H1 (cell line): ENCODE measurements at regions not wholly inside any gene's neighbourhood (a gene's known extent, or its start where the extent isn't known, plus 50 kb on each side); places are given as distances from the start of the nearest gene placed in this dataset.

Experiments used
- CTCF ChIA-PET: fragments of 300-600 bp; sonication (Branson Sonifier 250); formaldehyde crosslinking; loops from one replicate; lab custom pipeline; 2021; ENCODE audit not compliant: partially characterized antibody; lab: Charles Lee
- POLR2A ChIA-PET: fragments of 300-600 bp; sonication (Branson Sonifier 250); formaldehyde crosslinking; loops from one replicate; lab custom pipeline; 2021; ENCODE audit warnings: inconsistent platforms; ENCODE audit not compliant: partially characterized antibody; lab: Charles Lee
- DNase-seq, 2 experiments: peaks; one replicate each; pipeline versions ENCODE4 v3.0.0 to v3.0.0-alpha.2; 2010 to 2022; ENCODE audit warnings: low spot score in 2 of 2, low read depth in 1 of 2, mixed read lengths in 1 of 2
- FAIRE-seq: peaks from 2 replicates; lab custom pipeline; 2011; peaks lifted over from hg19 to GRCh38; lab: Jason Lieb, UNC
- H2AFZ ChIP-seq: 2 replicates; pipeline ENCODE4 v1.8.1; 2012; ENCODE audit warnings: low read length, inconsistent platforms
- H2AK5ac ChIP-seq: 2 replicates; pipeline ENCODE4 v1.6.1; 2013; ENCODE audit warnings: low read depth, low read length
- H2BK120ac ChIP-seq: replicated peaks from 2 replicates; pipeline ENCODE3; 2013; ENCODE audit warnings: low read depth, low read length, inconsistent platforms
- H2BK12ac ChIP-seq: 2 replicates; pipeline ENCODE4 v1.6.1; 2013; ENCODE audit warnings: low read depth, low read length
- H2BK15ac ChIP-seq: 2 replicates; pipeline ENCODE4 v1.6.1; 2013; ENCODE audit warnings: low read length
- H2BK20ac ChIP-seq: 2 replicates; pipeline ENCODE4 v1.6.1; 2013; ENCODE audit warnings: low read length
- H2BK5ac ChIP-seq: 2 replicates; pipeline ENCODE4 v1.6.1; 2013; ENCODE audit warnings: low read depth, low read length
- H3K14ac ChIP-seq: 2 replicates; pipeline ENCODE4 v1.6.1; 2013; ENCODE audit warnings: inconsistent platforms; ENCODE audit not compliant: insufficient read length
- H3K18ac ChIP-seq: 2 replicates; pipeline ENCODE4 v1.6.1; 2013; ENCODE audit warnings: low read length; ENCODE audit errors: extremely low read depth
- H3K23ac ChIP-seq: 2 replicates; pipeline ENCODE4 v1.6.1; 2013; ENCODE audit warnings: inconsistent platforms; ENCODE audit not compliant: insufficient read length
- H3K23me2 ChIP-seq: 2 replicates; pipeline ENCODE4 v1.6.1; 2013; ENCODE audit warnings: low read depth, low read length
- H3K27ac ChIP-seq: 2 replicates; pipeline ENCODE4 v1.6.1; 2011; ENCODE audit warnings: low read depth, low read length, inconsistent platforms
- H3K27me3 ChIP-seq, 4 experiments: replicated peaks in 1 of 4; 1 replicate in 1 of 4; 2 replicates in 3 of 4; pipeline versions ENCODE4 v1.6.1 to v1.8.1; 2011 to 2013; ENCODE audit warnings: low read length in 3 of 4, mild to moderate bottlenecking in 3 of 4, inconsistent platforms in 2 of 4, mixed read lengths in 2 of 4, moderate library complexity in 1 of 4; ENCODE audit not compliant: control insufficient read depth in 3 of 4, insufficient read depth in 3 of 4; ENCODE audit errors: extremely low read depth in 1 of 4
- H3K36me3 ChIP-seq, 4 experiments: 2 replicates each; pipeline versions ENCODE4 v1.6.1 to v1.8.1; 2011 to 2013; ENCODE audit warnings: mild to moderate bottlenecking in 4 of 4, low read length in 3 of 4, moderate library complexity in 2 of 4, control low read depth in 1 of 4, inconsistent platforms in 1 of 4; ENCODE audit not compliant: insufficient read depth in 4 of 4, control insufficient read depth in 2 of 4
- H3K4ac ChIP-seq: replicated peaks from 2 replicates; pipeline ENCODE3; 2013; ENCODE audit warnings: low read length, low read depth, mixed read lengths, inconsistent platforms; ENCODE audit not compliant: insufficient read length
- H3K4me1 ChIP-seq, 4 experiments: replicated peaks in 1 of 4; 1 replicate in 1 of 4; 2 replicates in 3 of 4; pipeline versions ENCODE4 v1.6.1 to v1.8.1; 2011 to 2013; ENCODE audit warnings: low read length in 3 of 4, inconsistent platforms in 2 of 4, mixed read lengths in 1 of 4; ENCODE audit not compliant: insufficient read depth in 4 of 4, control insufficient read depth in 3 of 4
- H3K4me2 ChIP-seq, 2 experiments: 2 replicates each; pipeline versions ENCODE4 v1.6.1 to v1.8.1; 2011 to 2013; ENCODE audit warnings: low read depth in 2 of 2, low read length in 2 of 2, control low read depth in 1 of 2, inconsistent platforms in 1 of 2, mild to moderate bottlenecking in 1 of 2; ENCODE audit not compliant: insufficient read depth in 1 of 2
- H3K4me3 ChIP-seq, 4 experiments: fragments of 200-600, 300-600 bp in 1 of 4; sonication (generic), shearing (Covaris generic), sonication (Bioruptor Twin) in 1 of 4; 2 replicates each; pipeline versions ENCODE4 v1.5.1 to v1.8.1; 2011 to 2016; ENCODE audit warnings: low read length in 4 of 4, low read depth in 3 of 4, control low read depth in 2 of 4, inconsistent platforms in 2 of 4, mild to moderate bottlenecking in 2 of 4, mixed read lengths in 1 of 4, moderate library complexity in 1 of 4; ENCODE audit not compliant: insufficient read depth in 2 of 4; ENCODE audit errors: extremely low read depth in 1 of 4
- H3K56ac ChIP-seq: replicated peaks from 2 replicates; pipeline ENCODE3; 2013; ENCODE audit warnings: low read depth, mild to moderate bottlenecking, mixed read lengths, low read length, inconsistent platforms; ENCODE audit not compliant: insufficient read length
- H3K79me1 ChIP-seq: 2 replicates; pipeline ENCODE4 v1.6.1; 2013; ENCODE audit warnings: low read depth, low read length, control low read depth
- H3K79me2 ChIP-seq, 2 experiments: 2 replicates each; pipeline versions ENCODE4 v1.6.1 to v1.8.1; 2012 to 2013; ENCODE audit warnings: low read length in 2 of 2, mild to moderate bottlenecking in 2 of 2, inconsistent platforms in 1 of 2; ENCODE audit not compliant: insufficient read depth in 2 of 2, control insufficient read depth in 1 of 2
- H3K9ac ChIP-seq, 4 experiments: replicated peaks in 1 of 4; 1 replicate in 1 of 4; 2 replicates in 3 of 4; pipeline versions ENCODE4 v1.6.1 to v1.8.1; 2011 to 2013; ENCODE audit warnings: low read depth in 3 of 4, low read length in 3 of 4, control low read depth in 2 of 4, mild to moderate bottlenecking in 2 of 4, moderate library complexity in 2 of 4, inconsistent platforms in 1 of 4; ENCODE audit errors: extremely low read depth in 1 of 4
- H3K9me3 ChIP-seq, 2 experiments: 2 replicates each; pipeline versions ENCODE4 v1.6.1 to v1.8.1; 2012 to 2013; ENCODE audit warnings: mild to moderate bottlenecking in 2 of 2, moderate library complexity in 2 of 2, control low read depth in 1 of 2, inconsistent platforms in 1 of 2, low read depth in 1 of 2, low read length in 1 of 2, mixed read lengths in 1 of 2; ENCODE audit not compliant: insufficient read depth in 2 of 2
- H4K20me1 ChIP-seq, 2 experiments: replicated peaks in 1 of 2; 2 replicates each; pipeline versions ENCODE3 to v1.8.1; 2011 to 2013; ENCODE audit warnings: inconsistent platforms in 2 of 2, low read length in 2 of 2, mild to moderate bottlenecking in 1 of 2; ENCODE audit not compliant: insufficient read depth in 2 of 2, control insufficient read depth in 1 of 2
- H4K5ac ChIP-seq: 2 replicates; pipeline ENCODE4 v1.6.1; 2013; ENCODE audit warnings: low read length, low read depth, mixed read lengths, inconsistent platforms; ENCODE audit not compliant: insufficient read length
- H4K8ac ChIP-seq: 2 replicates; pipeline ENCODE4 v1.8.0; 2013; ENCODE audit warnings: mild to moderate bottlenecking, moderate library complexity, low read length, inconsistent platforms; ENCODE audit not compliant: insufficient read depth; ENCODE audit errors: extremely low read depth
- H4K91ac ChIP-seq: replicated peaks from 2 replicates; pipeline ENCODE3; 2013; ENCODE audit warnings: low read length, mixed read lengths, inconsistent platforms; ENCODE audit not compliant: insufficient read length
- FOSL1 ChIP-seq: IDR thresholded peaks from 2 replicates; pipeline ENCODE4 v1.6.1; 2011; ENCODE audit warnings: mild to moderate bottlenecking, low read depth, low read length, moderate library complexity; ENCODE audit not compliant: insufficient read depth
- JUND ChIP-seq: IDR thresholded peaks from 2 replicates; pipeline ENCODE4 v1.6.1; 2011; ENCODE audit warnings: mild to moderate bottlenecking, improper control_type of control experiment, low read length
- RAD21 ChIP-seq, 2 experiments: IDR thresholded peaks in 1 of 2; conservative IDR thresholded peaks in 1 of 2; 2 replicates each; pipeline ENCODE4 v1.6.1; 2011; ENCODE audit warnings: low read depth in 2 of 2, low read length in 2 of 2, improper control_type of control experiment in 1 of 2, inconsistent platforms in 1 of 2, mild to moderate bottlenecking in 1 of 2, moderate library complexity in 1 of 2
- SRF ChIP-seq: IDR thresholded peaks from 2 replicates; pipeline ENCODE4 v1.6.1; 2011; ENCODE audit warnings: mild to moderate bottlenecking, low read depth, low read length, moderate library complexity

DNA sequence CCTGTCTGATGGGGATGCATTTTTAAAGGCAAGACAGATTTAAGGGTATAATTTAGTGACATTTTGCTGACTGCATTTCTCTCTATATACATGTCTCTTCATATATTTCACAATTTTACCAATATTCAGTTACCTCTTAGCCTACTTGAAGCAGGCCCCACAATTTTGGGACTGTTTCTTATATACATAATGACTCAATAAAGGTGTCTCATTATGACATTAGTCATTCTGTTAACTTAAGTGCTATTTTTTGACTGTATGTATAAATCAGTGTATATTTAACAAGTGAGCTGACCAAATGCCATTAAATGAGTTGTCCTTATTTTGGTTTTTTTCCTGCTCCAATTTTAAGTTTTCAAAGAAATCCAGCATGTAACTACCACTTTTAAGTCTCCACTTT, 313.3 kb downstream of the SOX4 start:
- Histone ChIP-seq H2AK5ac (no peak overlapping the region), H3K4me3 (no peak overlapping the region), H3K27me3 (no peaks in the 10 kb centered on the region), H2BK20ac (no peak overlapping the region), H4K8ac (no peak overlapping the region), H3K27ac (no peak overlapping the region), H3K23ac (no peak overlapping the region), H3K4me1 (peaks cover 0 to 6% (median 5%) of the 10 kb centered on the region in 4 experiments; a peak in 4 of 7 replicates), H3K9me3 (no peaks in the 10 kb centered on the region), H3K36me3 (no peaks in the 10 kb centered on the region; a peak in 1 of 8 replicates), H3K18ac (no peak overlapping the region), H2AFZ (no peak overlapping the region), H3K14ac (no peak overlapping the region), H4K91ac (no peak overlapping the region), H3K56ac (no peak overlapping the region), H2BK120ac (no peak overlapping the region), H3K79me1 (no peaks in the 10 kb centered on the region; the same call in 1 of the 2 replicates), H2BK5ac (no peak overlapping the region), H4K20me1 (no peaks in the 10 kb centered on the region), H3K23me2 (no peaks in the 10 kb centered on the region), H3K79me2 (peaks cover 0 to 33% of the 10 kb centered on the region in 2 experiments; a peak in 2 of 4 replicates), H3K4me2 (no peak overlapping the region), H2BK12ac (no peak overlapping the region), H3K9ac (no peak overlapping the region), H4K5ac (no peak overlapping the region), H3K4ac (no peak overlapping the region), H2BK15ac (no peak overlapping the region)
- ChIA-PET CTCF (interaction anchor here (1.4 kb wide), 1 partner anchor 28 kb away, joined by 6 read pairs; no protein-coding TSS in a partner anchor), POLR2A (no interaction called here)
- FAIRE-seq (no peak), DNase-seq (no peak)
- TF ChIP-seq RAD21 (IDR thresholded peaks at IDR 0.05 in 1 of 2, conservative IDR thresholded peaks at IDR 0.05 in 1 of 2; ENCODE audit: low read depth in 2 of 2, low read length in 2 of 2) (no peak), FOSL1 (no peak), JUND (no peak), SRF (no peak)
